ENCODE measurements at regions not wholly inside any gene's neighbourhood (a gene's known extent, or its start where the extent isn't known, plus 50 kb on each side); places are given as distances from the start of the nearest gene placed in this dataset.

- TF ChIP-seq ZNF423 (tag by site-specific recombination; IDR thresholded peaks at IDR 0.05) (no peak), ZNF155 (tag by site-specific recombination; IDR thresholded peaks at IDR 0.05) (no peak), PRDM1 (tag by site-specific recombination; IDR thresholded peaks at IDR 0.05) (no peak), YY2 (tag by site-specific recombination; IDR thresholded peaks at IDR 0.05) (no peak), ZNF184 (tag by site-specific recombination; IDR thresholded peaks at IDR 0.05) (no peak), ZBTB11 (tag by site-specific recombination; conservative IDR thresholded peaks at IDR 0.05; ENCODE audit: low read depth) (0 out of 2 replicates have a peak, but pooled peaks have one; percentile 12), ZEB2 (tag by site-specific recombination; IDR thresholded peaks at IDR 0.05) (0 out of 2 replicates have a peak, but pooled peaks have one; percentile 26)
- TF ChIP-seq, protein P1, sequence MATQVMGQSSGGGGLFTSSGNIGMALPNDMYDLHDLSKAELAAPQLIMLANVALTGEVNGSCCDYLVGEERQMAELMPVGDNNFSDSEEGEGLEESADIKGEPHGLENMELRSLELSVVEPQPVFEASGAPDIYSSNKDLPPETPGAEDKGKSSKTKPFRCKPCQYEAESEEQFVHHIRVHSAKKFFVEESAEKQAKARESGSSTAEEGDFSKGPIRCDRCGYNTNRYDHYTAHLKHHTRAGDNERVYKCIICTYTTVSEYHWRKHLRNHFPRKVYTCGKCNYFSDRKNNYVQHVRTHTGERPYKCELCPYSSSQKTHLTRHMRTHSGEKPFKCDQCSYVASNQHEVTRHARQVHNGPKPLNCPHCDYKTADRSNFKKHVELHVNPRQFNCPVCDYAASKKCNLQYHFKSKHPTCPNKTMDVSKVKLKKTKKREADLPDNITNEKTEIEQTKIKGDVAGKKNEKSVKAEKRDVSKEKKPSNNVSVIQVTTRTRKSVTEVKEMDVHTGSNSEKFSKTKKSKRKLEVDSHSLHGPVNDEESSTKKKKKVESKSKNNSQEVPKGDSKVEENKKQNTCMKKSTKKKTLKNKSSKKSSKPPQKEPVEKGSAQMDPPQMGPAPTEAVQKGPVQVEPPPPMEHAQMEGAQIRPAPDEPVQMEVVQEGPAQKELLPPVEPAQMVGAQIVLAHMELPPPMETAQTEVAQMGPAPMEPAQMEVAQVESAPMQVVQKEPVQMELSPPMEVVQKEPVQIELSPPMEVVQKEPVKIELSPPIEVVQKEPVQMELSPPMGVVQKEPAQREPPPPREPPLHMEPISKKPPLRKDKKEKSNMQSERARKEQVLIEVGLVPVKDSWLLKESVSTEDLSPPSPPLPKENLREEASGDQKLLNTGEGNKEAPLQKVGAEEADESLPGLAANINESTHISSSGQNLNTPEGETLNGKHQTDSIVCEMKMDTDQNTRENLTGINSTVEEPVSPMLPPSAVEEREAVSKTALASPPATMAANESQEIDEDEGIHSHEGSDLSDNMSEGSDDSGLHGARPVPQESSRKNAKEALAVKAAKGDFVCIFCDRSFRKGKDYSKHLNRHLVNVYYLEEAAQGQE (tag by site-specific recombination; IDR thresholded peaks at IDR 0.05): no peak
Observed at GRCh38 chrX:51395810-51396728, 63.4 kb downstream of the NUDT10 start (continued).

DNA sequence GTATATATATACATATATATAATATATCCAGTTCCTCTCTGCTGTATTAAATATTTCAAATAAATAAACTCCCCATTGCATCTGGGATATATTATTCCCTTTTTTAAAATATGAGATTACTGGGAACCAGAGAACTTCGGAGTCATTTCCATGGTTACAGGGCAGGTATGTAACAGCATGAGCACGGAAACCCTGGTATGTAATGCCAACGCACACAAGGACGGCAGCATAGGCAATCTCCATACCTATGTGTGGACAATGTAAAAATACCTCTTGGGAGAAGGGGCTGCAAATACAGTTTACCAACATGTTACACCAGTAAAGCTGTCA, 62.8 kb downstream of the NUDT10 start:
- TF ChIP-seq, protein P2, sequence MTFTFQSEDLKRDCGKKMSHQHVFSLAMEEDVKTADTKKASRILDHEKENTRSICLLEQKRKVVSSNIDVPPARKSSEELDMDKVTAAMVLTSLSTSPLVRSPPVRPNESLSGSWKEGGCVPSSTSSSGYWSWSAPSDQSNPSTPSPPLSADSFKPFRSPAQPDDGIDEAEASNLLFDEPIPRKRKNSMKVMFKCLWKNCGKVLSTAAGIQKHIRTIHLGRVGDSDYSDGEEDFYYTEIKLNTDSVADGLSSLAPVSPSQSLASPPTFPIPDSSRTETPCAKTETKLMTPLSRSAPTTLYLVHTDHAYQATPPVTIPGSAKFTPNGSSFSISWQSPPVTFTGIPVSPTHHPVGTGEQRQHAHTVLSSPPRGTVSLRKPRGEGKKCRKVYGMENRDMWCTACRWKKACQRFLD (tag by site-specific recombination; IDR thresholded peaks at IDR 0.05): no peak
- TF ChIP-seq ZNF138 (tag by site-specific recombination; IDR thresholded peaks at IDR 0.05; ENCODE audit: borderline replicate concordance) (no peak), ZNF664 (tag by site-specific recombination; IDR thresholded peaks at IDR 0.05) (no peak), KLF10 (tag by site-specific recombination; IDR thresholded peaks at IDR 0.05) (no peak)
- TF ChIP-seq, protein P1 (tag by site-specific recombination; IDR thresholded peaks at IDR 0.05): no peak
- Histone ChIP-seq H3K9me3 (ENCODE audit: control insufficient read depth, insufficient read depth, low read depth, low read length) (no peaks in the 10 kb centered on the region), H3K27ac (ENCODE audit: extremely low read depth, low read depth, low read length) (no peak overlapping the region), H3K36me3 (ENCODE audit: control insufficient read depth in 2 of 2, insufficient read depth in 1 of 2, low read length in 2 of 2) (no peaks in the 10 kb centered on the region), H3K4me3 (ENCODE audit: low read depth, low read length) (peak overlapping the region; percentile 61), H3K4me1 (ENCODE audit: control insufficient read depth, insufficient read depth, low read length) (no peaks in the 10 kb centered on the region)
- ChIA-PET POLR2A (no interaction called here), CTCF (interaction anchor here (0.6 to 1.7 kb wide), 3 partner anchors 25 to 289 kb away, joined by 3 to 8 read pairs (median 3); no protein-coding TSS in a partner anchor)

Measured in HEK293 (cell line).